GM18505 (cell line): ENCODE measurements at regions not wholly inside any gene's neighbourhood (a gene's known extent, or its start where the extent isn't known, plus 50 kb on each side); places are given as distances from the start of the nearest gene placed in this dataset.
"Not testable (repeated sequence)": the region's sequence is repeated elsewhere in the genome, so short reads cannot be mapped to it uniquely, and the experiment has no call there.

Experiments used
- ATAC-seq: cut with Tn5 transposase; IDR thresholded peaks from one replicate; pipeline ENCODE4 v1.9.1; 2021; ENCODE audit not compliant: unreplicated experiment
- POLR2A ChIP-seq: IDR thresholded peaks from 4 replicates; pipeline ENCODE4 v1.6.1; 2011; ENCODE audit warnings: borderline replicate concordance; ENCODE audit not compliant: insufficient read depth, insufficient read length; ENCODE audit errors: extremely low read depth

- no peak for ATAC-seq
- no peak for TF ChIP-seq POLR2A
These were observed 812.6 kb upstream of the SPRY2 start for GRCh38 chr13:81153478-81153877.

- ATAC-seq, result no peak
- TF ChIP-seq POLR2A, result no peak
These were observed 807.9 kb upstream of the SPRY2 start for GRCh38 chr13:81148822-81149221.

- not testable (repeated sequence) for ATAC-seq
These were observed 805.6 kb upstream of the SPRY2 start for GRCh38 chr13:81146576-81146975.

GRCh38 chr13:81142306-81142999 is 801.5 kb upstream of the SPRY2 start:
- no peak for ATAC-seq
- no peak for TF ChIP-seq POLR2A

- no peak for ATAC-seq
- TF ChIP-seq POLR2A, result no peak
These were observed 799.7 kb upstream of the SPRY2 start for GRCh38 chr13:81140675-81141074.

- no peak for TF ChIP-seq POLR2A
- no peak for ATAC-seq
These were observed 799.1 kb upstream of the SPRY2 start for GRCh38 chr13:81139987-81140386.

GRCh38 chr13:81138353-81138980 is 797.5 kb upstream of the SPRY2 start:
- TF ChIP-seq POLR2A, result no peak
- no peak for ATAC-seq

GRCh38 chr13:81133066-81133465 is 792.1 kb upstream of the SPRY2 start:
- no peak for TF ChIP-seq POLR2A

GRCh38 chr13:81117416-81117815 is 776.5 kb upstream of the SPRY2 start:
- ATAC-seq, result no peak
- TF ChIP-seq POLR2A, result no peak

More at GRCh38 chr13:81133066-81133465, 792.1 kb upstream of the SPRY2 start:
- ATAC-seq, result no peak

- no peak for TF ChIP-seq POLR2A
- ATAC-seq, result no peak
These were observed 775.7 kb upstream of the SPRY2 start for GRCh38 chr13:81116461-81117282.

- TF ChIP-seq POLR2A, result no peak
- no peak for ATAC-seq
These were observed 768.1 kb upstream of the SPRY2 start for GRCh38 chr13:81109026-81109425.

- ATAC-seq, result no peak
- no peak for TF ChIP-seq POLR2A
These were observed 765.4 kb upstream of the SPRY2 start for GRCh38 chr13:81106348-81106747.

GRCh38 chr13:81104035-81104715 is 763.2 kb upstream of the SPRY2 start:
- ATAC-seq, result no peak
- no peak for TF ChIP-seq POLR2A

GRCh38 chr13:81102066-81102465 is 761.1 kb upstream of the SPRY2 start:
- ATAC-seq, result not testable (repeated sequence)
